PC-3 (cell line): ENCODE measurements at regions not wholly inside any gene's neighbourhood (a gene's known extent, or its start where the extent isn't known, plus 50 kb on each side); places are given as distances from the start of the nearest gene placed in this dataset.

ENCODE experiments used
- EZH2 ChIP-seq: fragments of 300-600 bp; sonication (generic); IDR thresholded peaks from one replicate; pipeline ENCODE4 v1.6.1; 2017; ENCODE audit warnings: antibody characterized with exemption, mild to moderate bottlenecking, low read length; ENCODE audit not compliant: unreplicated experiment
- EZH2phosphoT487 ChIP-seq: fragments of 300-600 bp; sonication (generic); IDR thresholded peaks from 2 replicates; pipeline ENCODE4 v1.6.1; 2018; ENCODE audit warnings: mild to moderate bottlenecking, antibody characterized with exemption, low read length, borderline replicate concordance
- TF ChIP-seq, protein P1 (sequence below): fragments of 300-600 bp; sonication (generic); conservative IDR thresholded peaks from 2 replicates; pipeline ENCODE4 v1.5.1; 2017; ENCODE audit warnings: antibody characterized with exemption, low read depth, mild to moderate bottlenecking, low read length

DNA sequence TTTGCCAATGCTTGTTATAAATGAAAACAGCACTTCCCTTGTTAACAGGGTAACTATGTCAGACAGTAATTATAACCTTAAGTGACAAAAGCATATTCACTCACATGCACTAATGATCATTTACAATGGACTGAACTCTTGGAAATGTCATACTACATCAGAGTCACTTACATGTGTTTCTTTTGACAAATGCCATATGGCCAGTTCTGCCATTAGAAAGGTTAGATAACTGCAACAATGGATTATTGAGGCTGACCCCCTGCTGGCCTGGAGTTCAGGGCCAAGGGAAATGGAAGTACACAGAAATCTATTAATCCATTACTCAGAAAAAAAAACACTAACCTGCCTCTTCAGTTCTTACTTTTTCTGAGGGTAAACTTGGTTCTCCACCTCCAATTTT is 313.4 kb downstream of the CNTN3 start:
- TF ChIP-seq, protein P1, sequence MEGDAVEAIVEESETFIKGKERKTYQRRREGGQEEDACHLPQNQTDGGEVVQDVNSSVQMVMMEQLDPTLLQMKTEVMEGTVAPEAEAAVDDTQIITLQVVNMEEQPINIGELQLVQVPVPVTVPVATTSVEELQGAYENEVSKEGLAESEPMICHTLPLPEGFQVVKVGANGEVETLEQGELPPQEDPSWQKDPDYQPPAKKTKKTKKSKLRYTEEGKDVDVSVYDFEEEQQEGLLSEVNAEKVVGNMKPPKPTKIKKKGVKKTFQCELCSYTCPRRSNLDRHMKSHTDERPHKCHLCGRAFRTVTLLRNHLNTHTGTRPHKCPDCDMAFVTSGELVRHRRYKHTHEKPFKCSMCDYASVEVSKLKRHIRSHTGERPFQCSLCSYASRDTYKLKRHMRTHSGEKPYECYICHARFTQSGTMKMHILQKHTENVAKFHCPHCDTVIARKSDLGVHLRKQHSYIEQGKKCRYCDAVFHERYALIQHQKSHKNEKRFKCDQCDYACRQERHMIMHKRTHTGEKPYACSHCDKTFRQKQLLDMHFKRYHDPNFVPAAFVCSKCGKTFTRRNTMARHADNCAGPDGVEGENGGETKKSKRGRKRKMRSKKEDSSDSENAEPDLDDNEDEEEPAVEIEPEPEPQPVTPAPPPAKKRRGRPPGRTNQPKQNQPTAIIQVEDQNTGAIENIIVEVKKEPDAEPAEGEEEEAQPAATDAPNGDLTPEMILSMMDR: no peak
- TF ChIP-seq EZH2 (no peak), EZH2phosphoT487 (no peak)
